Tibial artery (tissue), 4 donors: ENCODE measurements at regions not wholly inside any gene's neighbourhood (a gene's known extent, or its start where the extent isn't known, plus 50 kb on each side); places are given as distances from the start of the nearest gene placed in this dataset.
"Not testable (repeated sequence)": the region's sequence is repeated elsewhere in the genome, so short reads cannot be mapped to it uniquely, and the experiment has no call there.

ENCODE experiments used
- DNase-seq, 2 donors: peaks; one replicate each; pipeline ENCODE4 v3.0.0-alpha.2; 2019
- H3K27ac ChIP-seq, 2 donors: fragments of 200-600 bp; sonication (generic) in 1 of 2; 1 replicate in 1 of 2; 2 replicates in 1 of 2; pipeline ENCODE4 v1.5.1; 2018 to 2019; ENCODE audit warnings: mild to moderate bottlenecking in 1 of 2
- H3K27me3 ChIP-seq, 2 donors: fragments of 200-600 bp; sonication (generic) in 1 of 2; one replicate each; pipeline versions ENCODE4 v1.5.1 to v1.6.0; 2016 to 2019
- H3K36me3 ChIP-seq, 3 donors: fragments of 200-600 bp; sonication (generic) in 2 of 3; one replicate each; pipeline ENCODE4 v1.5.1; 2016 to 2019; ENCODE audit warnings: mild to moderate bottlenecking in 2 of 3
- H3K4me1 ChIP-seq, 4 donors: fragments of 200-600 bp; sonication (generic) in 2 of 4; 1 replicate in 3 of 4; 2 replicates in 1 of 4; pipeline ENCODE4 v1.5.1; 2016 to 2019
- H3K4me3 ChIP-seq, 2 donors: fragments of 200-600 bp; sonication (generic) in 1 of 2; 1 replicate in 1 of 2; 2 replicates in 1 of 2; pipeline ENCODE4 v1.5.1; 2018 to 2019; ENCODE audit warnings: mild to moderate bottlenecking in 2 of 2
- H3K9me3 ChIP-seq, 3 donors: fragments of 200-600 bp; sonication (generic) in 1 of 3; one replicate each; pipeline ENCODE4 v1.5.1; 2016 to 2019
- intact Hi-C: fragments of 100-400 bp; cut with DNase I; formaldehyde crosslinking; loops from one replicate; pipeline ENCODE4 v1.15.0; 2023; ENCODE audit warnings: low total_unique reads
- TF ChIP-seq, protein P1 (sequence below), 2 experiments: fragments of 200-600 bp in 1 of 2; fragments of 450-650 bp in 1 of 2; IDR thresholded peaks; one replicate each; pipeline ENCODE4 v1.5.1; 2017 to 2019; ENCODE audit warnings: antibody characterized with exemption in 2 of 2, mild to moderate bottlenecking in 1 of 2, moderate library complexity in 1 of 2

DNA sequence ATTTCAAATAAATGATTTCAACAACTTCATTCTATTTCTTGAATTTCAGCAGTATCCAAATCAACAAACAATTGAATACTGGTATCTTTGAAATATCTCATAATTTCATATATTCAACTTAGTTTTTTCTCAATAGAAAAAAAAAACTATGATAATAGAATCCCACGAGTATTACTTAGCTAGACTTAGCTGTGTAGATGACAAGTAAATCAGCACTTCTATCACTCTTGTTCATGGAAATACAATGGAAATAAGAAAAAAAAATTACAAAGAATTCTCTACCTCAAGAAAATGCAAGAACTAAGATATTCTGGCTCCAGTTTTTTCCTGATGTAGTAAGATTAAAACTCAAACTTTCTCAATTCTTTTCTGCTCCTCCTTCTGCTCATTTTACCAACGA lies 256.2 kb upstream of the KYNU start:
- Histone ChIP-seq H3K27me3 (no peaks in the 10 kb centered on the region), H3K9me3 (no peaks in the 10 kb centered on the region), H3K36me3 (no peaks in the 10 kb centered on the region), H3K4me3 (no peak overlapping the region), H3K27ac (no peak overlapping the region), H3K4me1 (no peaks in the 10 kb centered on the region)
- TF ChIP-seq, protein P1, sequence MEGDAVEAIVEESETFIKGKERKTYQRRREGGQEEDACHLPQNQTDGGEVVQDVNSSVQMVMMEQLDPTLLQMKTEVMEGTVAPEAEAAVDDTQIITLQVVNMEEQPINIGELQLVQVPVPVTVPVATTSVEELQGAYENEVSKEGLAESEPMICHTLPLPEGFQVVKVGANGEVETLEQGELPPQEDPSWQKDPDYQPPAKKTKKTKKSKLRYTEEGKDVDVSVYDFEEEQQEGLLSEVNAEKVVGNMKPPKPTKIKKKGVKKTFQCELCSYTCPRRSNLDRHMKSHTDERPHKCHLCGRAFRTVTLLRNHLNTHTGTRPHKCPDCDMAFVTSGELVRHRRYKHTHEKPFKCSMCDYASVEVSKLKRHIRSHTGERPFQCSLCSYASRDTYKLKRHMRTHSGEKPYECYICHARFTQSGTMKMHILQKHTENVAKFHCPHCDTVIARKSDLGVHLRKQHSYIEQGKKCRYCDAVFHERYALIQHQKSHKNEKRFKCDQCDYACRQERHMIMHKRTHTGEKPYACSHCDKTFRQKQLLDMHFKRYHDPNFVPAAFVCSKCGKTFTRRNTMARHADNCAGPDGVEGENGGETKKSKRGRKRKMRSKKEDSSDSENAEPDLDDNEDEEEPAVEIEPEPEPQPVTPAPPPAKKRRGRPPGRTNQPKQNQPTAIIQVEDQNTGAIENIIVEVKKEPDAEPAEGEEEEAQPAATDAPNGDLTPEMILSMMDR (IDR thresholded peaks at IDR 0.05), result no peak
- no peak for DNase-seq
- intact Hi-C loops, result no loop called here

GRCh38 chr2:142617461-142617860 lies 260.0 kb upstream of the KYNU start:
- no peaks in the 10 kb centered on the region for H3K4me1 ChIP-seq
- no peaks in the 10 kb centered on the region for H3K36me3 ChIP-seq
- TF ChIP-seq, protein P1 (IDR thresholded peaks at IDR 0.05), result no peak
- no peak for DNase-seq
- no peaks in the 10 kb centered on the region for H3K27me3 ChIP-seq
- intact Hi-C loops, result no loop called here
- no peaks in the 10 kb centered on the region for H3K9me3 ChIP-seq
- no peak overlapping the region for H3K4me3 ChIP-seq
- H3K27ac ChIP-seq, result no peak overlapping the region

- Histone ChIP-seq H3K27ac (no peak overlapping the region), H3K36me3 (no peaks in the 10 kb centered on the region), H3K4me3 (no peak overlapping the region), H3K4me1 (no peaks in the 10 kb centered on the region), H3K27me3 (no peaks in the 10 kb centered on the region), H3K9me3 (no peaks in the 10 kb centered on the region)
- TF ChIP-seq, protein P1 (IDR thresholded peaks at IDR 0.05), result no peak
- no peak for DNase-seq
- intact Hi-C loops, result no loop called here
Measured at GRCh38 chr2:142615876-142616275, 261.6 kb upstream of the KYNU start.

DNA sequence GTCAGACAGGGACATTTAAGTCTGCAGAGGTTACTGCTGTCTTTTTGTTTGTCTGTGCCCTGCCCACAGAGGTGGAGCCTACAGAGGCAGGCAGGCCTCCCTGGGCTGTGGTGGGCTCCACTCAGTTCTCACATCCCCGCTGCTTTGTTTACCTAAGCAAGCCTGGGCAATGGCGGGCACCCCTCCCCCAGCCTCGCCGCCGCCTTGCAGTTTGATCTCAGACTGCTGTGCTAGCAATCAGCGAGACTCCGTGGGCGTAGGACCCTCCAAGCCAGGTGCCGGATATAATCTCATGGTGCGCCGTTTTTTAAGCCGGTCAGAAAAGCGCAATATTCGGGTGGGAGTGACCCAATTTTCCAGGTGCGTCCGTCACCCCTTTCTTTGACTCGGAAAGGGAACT lies 264.3 kb upstream of the KYNU start:
- H3K9me3 ChIP-seq, H3K27me3 ChIP-seq, H3K27ac ChIP-seq, H3K36me3 ChIP-seq, intact Hi-C loops, DNase-seq, H3K4me3 ChIP-seq, H3K4me1 ChIP-seq: not testable (repeated sequence)

DNA sequence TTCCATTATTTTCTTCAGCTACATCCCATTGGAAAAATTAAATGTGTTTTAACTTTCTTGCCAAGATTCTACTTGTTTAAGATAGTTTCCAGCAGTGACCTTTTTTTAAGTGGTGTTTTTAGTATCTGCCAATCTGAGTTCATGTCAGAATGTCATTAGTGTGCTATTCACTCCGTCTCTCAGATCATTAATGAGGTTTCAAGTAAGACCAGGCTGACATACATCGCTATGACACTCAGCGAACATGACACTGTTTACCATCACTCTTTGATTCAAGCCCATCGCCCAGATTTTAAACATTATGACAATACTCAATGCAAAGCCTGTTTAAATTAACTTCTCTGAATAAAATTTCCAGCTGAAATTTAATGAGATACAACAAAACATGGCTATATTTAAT lies 272.0 kb upstream of the KYNU start:
- intact Hi-C loops, result no loop called here
- no peaks in the 10 kb centered on the region for H3K9me3 ChIP-seq
- TF ChIP-seq, protein P1 (IDR thresholded peaks at IDR 0.05), result no peak
- no peak overlapping the region for H3K27ac ChIP-seq
- H3K4me3 ChIP-seq, result no peak overlapping the region
- DNase-seq, result no peak
- no peaks in the 10 kb centered on the region for H3K4me1 ChIP-seq
- no peaks in the 10 kb centered on the region for H3K27me3 ChIP-seq
- H3K36me3 ChIP-seq, result no peaks in the 10 kb centered on the region

GRCh38 chr2:142603759-142604158 lies 273.7 kb upstream of the KYNU start:
- H3K27me3 ChIP-seq, result no peaks in the 10 kb centered on the region
- intact Hi-C loops, result no loop called here
- H3K9me3 ChIP-seq, result no peaks in the 10 kb centered on the region
- no peaks in the 10 kb centered on the region for H3K4me1 ChIP-seq
- H3K36me3 ChIP-seq, result no peaks in the 10 kb centered on the region
- no peak overlapping the region for H3K27ac ChIP-seq
- DNase-seq, result no peak
- TF ChIP-seq, protein P1 (IDR thresholded peaks at IDR 0.05), result no peak
- no peak overlapping the region for H3K4me3 ChIP-seq
